Caco-2 (cell line): ENCODE measurements at regions not wholly inside any gene's neighbourhood (a gene's known extent, or its start where the extent isn't known, plus 50 kb on each side); places are given as distances from the start of the nearest gene placed in this dataset.
A peak's percentile ranks its signal among the peaks of the same experiment; 100 is the strongest.

ENCODE experiments used
- BruUV-seq: library from RNA; stranded (reverse); fragments of 400-500 nt; replicated peaks from 2 replicates; lab custom pipeline; 2021; lab: Mats Ljungman, UMichigan
- CTCF ChIA-PET: fragments of 300-600 bp; sonication (Branson Sonifier 250); formaldehyde crosslinking; loops from one replicate; lab custom pipeline; 2022; ENCODE audit warnings: antibody characterized with exemption; lab: Charles Lee
- POLR2A ChIA-PET: fragments of 300-600 bp; sonication (Branson Sonifier 250); formaldehyde crosslinking; loops from one replicate; lab custom pipeline; 2022; ENCODE audit warnings: antibody characterized with exemption; lab: Charles Lee
- DNase-seq, 2 experiments: peaks; one replicate each; pipeline versions ENCODE4 v3.0.0 to v3.0.0-alpha.2; 2020 to 2022
- H3K27me3 ChIP-seq: replicated peaks from 2 replicates; pipeline ENCODE4 v1.6.0; 2011; ENCODE audit warnings: low read length; ENCODE audit not compliant: control insufficient read depth, insufficient read depth
- H3K36me3 ChIP-seq: 2 replicates; pipeline ENCODE4 v1.5.1; 2011; ENCODE audit warnings: low read length; ENCODE audit not compliant: control insufficient read depth, insufficient read depth
- H3K4me1 ChIP-seq: fragments of 250-450 bp; sonication (Bioruptor Pico); 2 replicates; pipeline ENCODE4 v1.5.1; 2020; ENCODE audit warnings: mild to moderate bottlenecking
- H3K4me3 ChIP-seq: 2 replicates; pipeline ENCODE4 v1.5.1; 2011; ENCODE audit warnings: low read depth, mild to moderate bottlenecking, control low read depth, low read length
- H3K9me3 ChIP-seq: fragments of 250-450 bp; sonication (Bioruptor Pico); 2 replicates; pipeline ENCODE4 v1.5.1; 2020; ENCODE audit warnings: mild to moderate bottlenecking, moderate library complexity
- H3K27ac Mint-ChIP-seq: one replicate; pipeline ENCODE4 v1.8.0; 2022; ENCODE audit warnings: mixed read lengths; ENCODE audit not compliant: unreplicated experiment
- H3K27me3 Mint-ChIP-seq: one replicate; pipeline ENCODE4 v1.8.0; 2022; ENCODE audit warnings: mixed read lengths; ENCODE audit not compliant: insufficient read depth, unreplicated experiment
- H3K36me3 Mint-ChIP-seq: one replicate; pipeline ENCODE4 v1.8.0; 2022; ENCODE audit warnings: mild to moderate bottlenecking, mixed read lengths; ENCODE audit not compliant: insufficient read depth, unreplicated experiment
- H3K4me1 Mint-ChIP-seq: one replicate; pipeline ENCODE4 v1.8.0; 2022; ENCODE audit warnings: low read depth, mixed read lengths; ENCODE audit not compliant: unreplicated experiment
- H3K4me3 Mint-ChIP-seq: one replicate; pipeline ENCODE4 v1.8.0; 2022; ENCODE audit warnings: mild to moderate bottlenecking, moderate library complexity, mixed read lengths; ENCODE audit not compliant: unreplicated experiment
- H3K9me3 Mint-ChIP-seq: one replicate; pipeline ENCODE4 v1.8.0; 2022; ENCODE audit warnings: mixed read lengths; ENCODE audit not compliant: unreplicated experiment
- intact Hi-C: fragments of 100-400 bp; cut with micrococcal nuclease; formaldehyde crosslinking; loops from one replicate; pipeline ENCODE4 v1.10.0; 2022; ENCODE audit not compliant: unreplicated experiment
- TF ChIP-seq, protein P1 (sequence below), 2 experiments: fragments of 200-600 bp in 1 of 2; IDR thresholded peaks; 1 replicate in 1 of 2; 2 replicates in 1 of 2; pipeline versions ENCODE4 v1.5.1 to v1.8.0; 2011 to 2022; ENCODE audit warnings: antibody characterized with exemption in 1 of 2, control low read depth in 1 of 2, inconsistent platforms in 1 of 2, low read depth in 1 of 2, low read length in 1 of 2, mild to moderate bottlenecking in 1 of 2, moderate library complexity in 1 of 2; ENCODE audit not compliant: insufficient read depth in 1 of 2, severe bottlenecking in 1 of 2, unreplicated experiment in 1 of 2

DNA sequence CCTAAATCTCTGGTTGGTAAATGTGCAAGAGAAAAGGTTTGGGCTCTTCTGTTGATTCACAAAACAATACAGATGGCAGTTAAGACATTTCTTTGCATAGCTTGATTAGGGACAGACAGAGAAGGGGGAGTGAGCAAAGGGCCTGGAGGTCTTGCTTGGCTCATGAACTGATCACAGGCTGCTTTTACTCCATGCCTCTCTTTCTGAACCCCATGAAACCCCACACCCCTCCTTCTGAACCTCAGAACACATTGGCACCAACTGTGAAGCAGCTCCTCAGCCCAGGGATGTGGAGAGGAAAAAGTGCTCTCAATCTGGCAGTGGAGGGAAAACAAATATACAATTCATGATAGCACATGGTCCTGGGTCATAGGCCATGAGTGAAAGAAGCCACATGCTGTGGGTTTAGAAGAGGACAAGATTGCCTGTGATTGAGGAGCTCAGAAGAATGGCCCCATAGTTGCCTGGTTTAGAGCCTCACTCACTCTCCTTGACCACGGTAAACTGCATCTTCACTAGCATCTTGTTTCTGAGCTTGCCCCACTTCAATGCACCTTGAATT is 111.6 kb upstream of the GADD45A start:
- TF ChIP-seq, protein P1, sequence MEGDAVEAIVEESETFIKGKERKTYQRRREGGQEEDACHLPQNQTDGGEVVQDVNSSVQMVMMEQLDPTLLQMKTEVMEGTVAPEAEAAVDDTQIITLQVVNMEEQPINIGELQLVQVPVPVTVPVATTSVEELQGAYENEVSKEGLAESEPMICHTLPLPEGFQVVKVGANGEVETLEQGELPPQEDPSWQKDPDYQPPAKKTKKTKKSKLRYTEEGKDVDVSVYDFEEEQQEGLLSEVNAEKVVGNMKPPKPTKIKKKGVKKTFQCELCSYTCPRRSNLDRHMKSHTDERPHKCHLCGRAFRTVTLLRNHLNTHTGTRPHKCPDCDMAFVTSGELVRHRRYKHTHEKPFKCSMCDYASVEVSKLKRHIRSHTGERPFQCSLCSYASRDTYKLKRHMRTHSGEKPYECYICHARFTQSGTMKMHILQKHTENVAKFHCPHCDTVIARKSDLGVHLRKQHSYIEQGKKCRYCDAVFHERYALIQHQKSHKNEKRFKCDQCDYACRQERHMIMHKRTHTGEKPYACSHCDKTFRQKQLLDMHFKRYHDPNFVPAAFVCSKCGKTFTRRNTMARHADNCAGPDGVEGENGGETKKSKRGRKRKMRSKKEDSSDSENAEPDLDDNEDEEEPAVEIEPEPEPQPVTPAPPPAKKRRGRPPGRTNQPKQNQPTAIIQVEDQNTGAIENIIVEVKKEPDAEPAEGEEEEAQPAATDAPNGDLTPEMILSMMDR (IDR thresholded peaks at IDR 0.05; ENCODE audit: insufficient read depth in 1 of 2, low read depth in 1 of 2, low read length in 1 of 2, severe bottlenecking in 1 of 2, unreplicated experiment in 1 of 2): no peak
- BruUV-seq: no TSS peak
- ChIA-PET POLR2A (interaction anchor here (1.2 to 2.9 kb wide), 2 partner anchors 59 to 112 kb away, joined by 3 to 23 read pairs; partner anchors contain the start of gene GADD45A), CTCF (no interaction called here)
- Mint-ChIP-seq H3K27ac (peak overlapping the region; percentile 93), H3K27me3 (no peaks in the 10 kb centered on the region), H3K4me3 (no peak overlapping the region), H3K4me1 (peaks cover 46% of the 10 kb centered on the region), H3K36me3 (peaks cover 6% of the 10 kb centered on the region), H3K9me3 (no peaks in the 10 kb centered on the region)
- no peak overlapping the region for H3K4me3 ChIP-seq
- DNase-seq: no peak
- H3K4me1 ChIP-seq: peaks cover 53% of the 10 kb centered on the region
- no peaks in the 10 kb centered on the region for H3K27me3 ChIP-seq
- no peaks in the 10 kb centered on the region for H3K36me3 ChIP-seq
- H3K9me3 ChIP-seq: no peaks in the 10 kb centered on the region
- intact Hi-C loops: loop anchor here (5.0 kb wide), 2 partner anchors 39 to 129 kb away; no protein-coding TSS in a partner anchor

DNA sequence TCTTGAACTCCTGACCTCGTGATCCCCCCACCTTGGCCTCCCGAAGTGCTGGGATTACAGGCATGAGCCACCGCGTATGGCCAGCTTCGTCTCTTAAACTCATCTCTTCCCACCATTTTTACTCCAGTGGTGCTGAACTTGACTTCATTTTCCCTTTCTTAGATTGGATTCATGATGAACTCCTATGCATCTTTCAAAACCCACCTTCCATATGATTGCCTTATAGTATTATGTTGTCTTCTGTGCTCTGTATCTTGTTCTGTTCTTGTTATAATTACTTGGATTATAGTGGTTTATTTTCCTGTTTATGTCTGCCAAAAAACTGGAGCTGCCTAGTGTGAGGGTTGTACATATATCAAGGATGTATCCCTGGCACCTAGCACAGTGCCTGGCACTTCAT is 110.8 kb upstream of the GADD45A start:
- H3K36me3 Mint-ChIP-seq: peaks cover 6% of the 10 kb centered on the region
- intact Hi-C loops: loop anchor here (5.0 kb wide), 2 partner anchors 38 to 128 kb away; no protein-coding TSS in a partner anchor
- TF ChIP-seq, protein P1 (IDR thresholded peaks at IDR 0.05; ENCODE audit: insufficient read depth in 1 of 2, low read depth in 1 of 2, low read length in 1 of 2, severe bottlenecking in 1 of 2, unreplicated experiment in 1 of 2): no peak
- no peaks in the 10 kb centered on the region for H3K9me3 Mint-ChIP-seq
- no peak overlapping the region for H3K4me3 Mint-ChIP-seq
- H3K27me3 ChIP-seq: no peaks in the 10 kb centered on the region
- H3K4me3 ChIP-seq: no peak overlapping the region
- DNase-seq: no peak
- peaks cover 55% of the 10 kb centered on the region for H3K4me1 Mint-ChIP-seq
- peaks cover 55% of the 10 kb centered on the region for H3K4me1 ChIP-seq
- CTCF ChIA-PET: no interaction called here
- POLR2A ChIA-PET: interaction anchor here (2.9 kb wide), 1 partner anchor 111 kb away, joined by 23 read pairs; the partner anchor contains the start of gene GADD45A
- no TSS peak for BruUV-seq
- H3K36me3 ChIP-seq: no peaks in the 10 kb centered on the region
- no peaks in the 10 kb centered on the region for H3K9me3 ChIP-seq
- H3K27ac Mint-ChIP-seq: peak overlapping the region; percentile 93
- H3K27me3 Mint-ChIP-seq: no peaks in the 10 kb centered on the region

DNA sequence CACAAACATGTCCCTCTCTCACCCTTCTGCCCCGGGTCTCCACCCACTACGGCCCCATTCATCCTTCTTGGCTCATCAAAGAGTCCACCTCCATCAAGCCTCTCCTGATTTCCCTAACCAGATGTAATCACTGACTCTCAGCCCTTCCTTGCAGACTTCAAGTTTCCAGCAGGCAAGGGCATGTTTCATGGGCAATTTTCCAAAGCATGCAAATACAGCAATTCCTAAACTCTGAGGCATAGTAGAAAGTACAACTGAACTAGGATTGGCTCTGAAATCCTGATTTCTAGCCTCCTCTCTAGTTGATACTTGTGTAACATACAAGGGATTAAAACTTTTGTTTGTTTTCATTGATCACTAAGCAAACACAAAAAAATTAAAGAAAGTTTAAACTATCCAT is 109.1 kb upstream of the GADD45A start:
- ChIA-PET CTCF (no interaction called here), POLR2A (no interaction called here)
- H3K36me3 Mint-ChIP-seq: no peaks in the 10 kb centered on the region
- intact Hi-C loops: no loop called here
- H3K27ac Mint-ChIP-seq: peak overlapping the region; percentile 93
- no peaks in the 10 kb centered on the region for H3K36me3 ChIP-seq
- H3K9me3 Mint-ChIP-seq: no peaks in the 10 kb centered on the region
- H3K9me3 ChIP-seq: no peaks in the 10 kb centered on the region
- H3K27me3 Mint-ChIP-seq: no peaks in the 10 kb centered on the region
- TF ChIP-seq, protein P1 (IDR thresholded peaks at IDR 0.05; ENCODE audit: insufficient read depth in 1 of 2, low read depth in 1 of 2, low read length in 1 of 2, severe bottlenecking in 1 of 2, unreplicated experiment in 1 of 2): no peak
- peaks cover 56% of the 10 kb centered on the region for H3K4me1 Mint-ChIP-seq
- BruUV-seq: no TSS peak
- DNase-seq: no peak
- H3K4me1 ChIP-seq: peaks cover 55% of the 10 kb centered on the region
- no peaks in the 10 kb centered on the region for H3K27me3 ChIP-seq
- H3K4me3 ChIP-seq: no peak overlapping the region
- no peak overlapping the region for H3K4me3 Mint-ChIP-seq
